ENCODE measurements at regions not wholly inside any gene's neighbourhood (a gene's known extent, or its start where the extent isn't known, plus 50 kb on each side); places are given as distances from the start of the nearest gene placed in this dataset.

DNA sequence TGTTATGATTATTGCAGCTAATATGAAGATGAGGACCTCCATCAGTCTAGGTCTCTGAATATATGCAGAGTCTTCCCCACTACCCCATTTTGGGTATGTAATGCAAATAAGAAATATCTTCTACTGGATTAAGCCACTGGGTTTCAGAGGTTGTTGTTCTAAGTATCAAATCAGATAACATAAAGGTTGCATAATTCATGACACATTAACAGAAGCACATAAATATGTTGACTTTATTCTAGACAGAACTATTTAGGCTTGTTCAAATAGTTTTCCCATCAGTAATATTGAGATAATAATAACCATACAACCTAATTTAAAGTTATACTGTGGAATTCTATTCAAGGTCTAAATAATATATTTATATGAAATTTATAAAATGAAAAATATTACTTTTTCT is 157.1 kb downstream of the ETV1 start:
- TF ChIP-seq, protein P1, sequence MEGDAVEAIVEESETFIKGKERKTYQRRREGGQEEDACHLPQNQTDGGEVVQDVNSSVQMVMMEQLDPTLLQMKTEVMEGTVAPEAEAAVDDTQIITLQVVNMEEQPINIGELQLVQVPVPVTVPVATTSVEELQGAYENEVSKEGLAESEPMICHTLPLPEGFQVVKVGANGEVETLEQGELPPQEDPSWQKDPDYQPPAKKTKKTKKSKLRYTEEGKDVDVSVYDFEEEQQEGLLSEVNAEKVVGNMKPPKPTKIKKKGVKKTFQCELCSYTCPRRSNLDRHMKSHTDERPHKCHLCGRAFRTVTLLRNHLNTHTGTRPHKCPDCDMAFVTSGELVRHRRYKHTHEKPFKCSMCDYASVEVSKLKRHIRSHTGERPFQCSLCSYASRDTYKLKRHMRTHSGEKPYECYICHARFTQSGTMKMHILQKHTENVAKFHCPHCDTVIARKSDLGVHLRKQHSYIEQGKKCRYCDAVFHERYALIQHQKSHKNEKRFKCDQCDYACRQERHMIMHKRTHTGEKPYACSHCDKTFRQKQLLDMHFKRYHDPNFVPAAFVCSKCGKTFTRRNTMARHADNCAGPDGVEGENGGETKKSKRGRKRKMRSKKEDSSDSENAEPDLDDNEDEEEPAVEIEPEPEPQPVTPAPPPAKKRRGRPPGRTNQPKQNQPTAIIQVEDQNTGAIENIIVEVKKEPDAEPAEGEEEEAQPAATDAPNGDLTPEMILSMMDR (IDR thresholded peaks at IDR 0.05; ENCODE audit: control insufficient read depth, insufficient read depth, low read depth, low read length, missing control alignments), result no peak
- no peak for DNase-seq (ENCODE audit: low read depth)
- H3K4me3 ChIP-seq (ENCODE audit: control insufficient read depth, low read depth, low read length), result no peak overlapping the region

DNA sequence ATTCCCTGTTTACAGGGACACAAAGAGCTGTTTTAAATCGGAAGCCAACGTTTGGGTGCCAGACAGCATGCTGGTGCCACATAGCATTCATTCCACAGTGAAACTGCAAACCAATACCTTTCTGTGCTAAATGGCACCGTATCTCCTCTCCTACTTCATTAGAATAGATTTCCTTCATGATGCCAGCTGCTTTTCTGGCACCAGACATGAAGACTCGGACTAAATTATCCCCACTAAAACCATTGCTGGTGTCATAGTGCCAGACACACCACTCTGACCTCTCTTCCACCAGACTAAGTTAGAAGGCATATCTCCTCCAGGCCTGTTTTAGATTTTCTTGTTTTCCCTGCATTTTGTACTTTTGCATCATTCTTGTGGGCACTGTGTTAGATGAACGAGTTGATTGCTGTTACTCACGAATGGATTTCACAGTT is 155.1 kb downstream of the ETV1 start:
- H3K4me3 ChIP-seq (ENCODE audit: control insufficient read depth, low read depth, low read length), result no peak overlapping the region

DNA sequence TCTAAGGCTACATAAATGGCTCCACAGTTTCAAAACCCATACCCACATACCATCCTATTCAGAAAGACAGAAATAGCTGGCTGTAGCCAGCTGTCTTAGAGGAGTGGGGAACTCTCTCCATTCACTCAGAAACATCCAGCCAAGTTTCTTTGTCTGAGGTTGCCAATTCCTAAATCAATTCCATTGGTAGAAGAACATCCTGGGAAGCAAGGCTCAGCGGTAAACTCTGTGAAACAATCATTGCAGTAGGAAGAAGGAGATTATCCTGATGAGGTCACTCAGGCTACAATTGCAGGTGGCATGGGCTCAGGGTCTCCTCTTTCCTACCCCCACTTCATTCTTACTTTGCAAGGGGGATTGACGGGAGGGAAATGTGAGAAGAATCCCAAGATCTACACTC is 154.0 kb downstream of the ETV1 start:
- DNase-seq (ENCODE audit: low read depth), result no peak
- TF ChIP-seq, protein P1 (IDR thresholded peaks at IDR 0.05; ENCODE audit: control insufficient read depth, insufficient read depth, low read depth, low read length, missing control alignments), result no peak
- H3K4me3 ChIP-seq (ENCODE audit: control insufficient read depth, low read depth, low read length), result no peak overlapping the region

More for the DNA sequence above, 155.1 kb downstream of the ETV1 start:
- no peak for DNase-seq (ENCODE audit: low read depth)
- TF ChIP-seq, protein P1 (IDR thresholded peaks at IDR 0.05; ENCODE audit: control insufficient read depth, insufficient read depth, low read depth, low read length, missing control alignments), result no peak

DNA sequence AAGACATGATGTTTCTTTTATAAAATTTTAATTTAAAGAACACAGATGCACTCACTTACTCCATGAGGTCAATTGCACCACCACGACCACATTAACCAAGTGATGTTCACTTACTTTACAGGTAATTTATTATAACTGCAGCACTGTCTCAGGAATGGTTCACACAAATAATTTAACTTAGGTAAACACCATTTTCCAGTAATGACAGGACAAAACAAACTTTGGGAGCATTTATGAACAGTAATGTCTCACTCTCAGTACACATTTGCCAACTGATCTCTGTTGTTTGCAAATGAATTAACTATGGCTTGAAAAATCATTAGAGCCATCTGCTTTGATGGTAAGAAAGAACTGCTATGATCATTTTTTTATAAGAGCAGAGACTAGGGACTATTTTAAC is 150.4 kb downstream of the ETV1 start:
- no peak for DNase-seq (ENCODE audit: low read depth)
- TF ChIP-seq, protein P1 (IDR thresholded peaks at IDR 0.05; ENCODE audit: control insufficient read depth, insufficient read depth, low read depth, low read length, missing control alignments), result no peak

More for the DNA sequence above, 150.4 kb downstream of the ETV1 start:
- no peak overlapping the region for H3K4me3 ChIP-seq (ENCODE audit: control insufficient read depth, low read depth, low read length)

All from AG09309 (cell line).